ENCODE measurements at regions not wholly inside any gene's neighbourhood (a gene's known extent, or its start where the extent isn't known, plus 50 kb on each side); places are given as distances from the start of the nearest gene placed in this dataset.

GRCh38 chr1:55702064-55702463, 486.9 kb upstream of the USP24 start:
- peak; percentile 81 to 88 (median 82) for TF ChIP-seq CTCF (IDR thresholded peaks at IDR 0.05)
- TF ChIP-seq POLR2A (IDR thresholded peaks at IDR 0.05) = no peak
